WTC11 (cell line): ENCODE measurements at regions not wholly inside any gene's neighbourhood (a gene's known extent, or its start where the extent isn't known, plus 50 kb on each side); places are given as distances from the start of the nearest gene placed in this dataset.

Experiments
- ATAC-seq: fragments of 200-7000 bp; cut with Tn5 transposase; 2 replicates; pipeline ENCODE4 v1.10.0; 2021; ENCODE audit warnings: mild to moderate bottlenecking, moderate library complexity
- CTCF ChIA-PET: fragments of 300-600 bp; sonication (Branson Sonifier 250); formaldehyde crosslinking; loops from one replicate; lab custom pipeline; 2021; ENCODE audit warnings: antibody characterized with exemption; lab: Charles Lee
- POLR2A ChIA-PET: fragments of 350-600 bp; sonication (Branson Sonifier 250); formaldehyde crosslinking; loops from one replicate; lab custom pipeline; 2021; ENCODE audit warnings: antibody characterized with exemption; lab: Charles Lee
- DNase-seq: peaks from one replicate; pipeline ENCODE4 v3.0.0; 2021; ENCODE audit warnings: low spot score
- H3K27ac Mint-ChIP-seq: 2 replicates; pipeline ENCODE4 v1.8.0; 2021; ENCODE audit warnings: mixed read lengths
- H3K27me3 Mint-ChIP-seq: 2 replicates; pipeline ENCODE4 v1.8.0; 2021; ENCODE audit warnings: low read depth, mild to moderate bottlenecking, moderate library complexity, mixed read lengths
- H3K36me3 Mint-ChIP-seq: 2 replicates; pipeline ENCODE4 v1.8.0; 2021; ENCODE audit warnings: mixed read lengths
- H3K4me1 Mint-ChIP-seq: 2 replicates; pipeline ENCODE4 v1.8.0; 2022; ENCODE audit warnings: mixed read lengths
- H3K4me3 Mint-ChIP-seq: 2 replicates; pipeline ENCODE4 v1.8.0; 2021; ENCODE audit warnings: mild to moderate bottlenecking, moderate library complexity, mixed read lengths
- H3K9me3 Mint-ChIP-seq: 2 replicates; pipeline ENCODE4 v1.8.0; 2021; ENCODE audit warnings: mixed read lengths
- AR ChIP-seq: fragments of 250-450 bp; sonication (Bioruptor Pico); IDR thresholded peaks from 2 replicates; pipeline ENCODE4 v1.9.0; 2021; ENCODE audit warnings: mild to moderate bottlenecking
- ATF3 ChIP-seq: sonication (generic); formaldehyde crosslinking; conservative IDR thresholded peaks from 2 replicates; pipeline ENCODE4 v1.8.1; 2022; ENCODE audit warnings: mild to moderate bottlenecking, missing genetic modification reagents
- E2F1 ChIP-seq: sonication (generic); formaldehyde crosslinking; IDR thresholded peaks from 2 replicates; pipeline ENCODE4 v1.8.0; 2022; ENCODE audit warnings: mild to moderate bottlenecking, missing genetic modification reagents
- GABPB1 ChIP-seq: sonication (generic); formaldehyde crosslinking; IDR thresholded peaks from 2 replicates; pipeline ENCODE4 v1.8.1; 2023; ENCODE audit warnings: mild to moderate bottlenecking, missing genetic modification reagents
- GRHL2 ChIP-seq: fragments of 250-450 bp; sonication (Bioruptor Pico); IDR thresholded peaks from 2 replicates; pipeline ENCODE4 v1.8.0; 2022; ENCODE audit warnings: mild to moderate bottlenecking, moderate library complexity; ENCODE audit not compliant: insufficient replicate concordance, severe bottlenecking
- JUN ChIP-seq: sonication (generic); formaldehyde crosslinking; IDR thresholded peaks from 2 replicates; pipeline ENCODE4 v1.8.0; 2023; ENCODE audit warnings: mild to moderate bottlenecking, missing genetic modification reagents
- NR3C1 ChIP-seq: sonication (generic); formaldehyde crosslinking; conservative IDR thresholded peaks from 2 replicates; pipeline ENCODE4 v1.8.1; 2023; ENCODE audit warnings: low read depth, mild to moderate bottlenecking, missing genetic modification reagents
- TEAD4 ChIP-seq: sonication (generic); formaldehyde crosslinking; IDR thresholded peaks from 2 replicates; pipeline ENCODE4 v1.8.0; 2022; ENCODE audit warnings: mild to moderate bottlenecking, missing genetic modification reagents
- TP53 ChIP-seq: sonication (generic); formaldehyde crosslinking; IDR thresholded peaks from 2 replicates; pipeline ENCODE4 v1.8.1; 2023; ENCODE audit warnings: mild to moderate bottlenecking, missing genetic modification reagents
- ZNF232 ChIP-seq: sonication (generic); formaldehyde crosslinking; IDR thresholded peaks from 2 replicates; pipeline ENCODE4 v1.8.0; 2022; ENCODE audit warnings: mild to moderate bottlenecking, missing genetic modification reagents
- TF ChIP-seq, protein P1 (sequence below): sonication (generic); formaldehyde crosslinking; IDR thresholded peaks from 2 replicates; pipeline ENCODE4 v1.8.0; 2023; ENCODE audit warnings: mild to moderate bottlenecking, missing genetic modification reagents
- TF ChIP-seq, protein P2 (sequence below): sonication (generic); formaldehyde crosslinking; IDR thresholded peaks from 2 replicates; pipeline ENCODE4 v1.8.1; 2023; ENCODE audit warnings: mild to moderate bottlenecking, missing genetic modification reagents, borderline replicate concordance
- TF ChIP-seq, protein P3 (sequence below): fragments of 250-450 bp; sonication (Bioruptor Pico); IDR thresholded peaks from 2 replicates; pipeline ENCODE4 v1.9.0; 2021; ENCODE audit warnings: mild to moderate bottlenecking, borderline replicate concordance
- TF ChIP-seq, protein P4 (sequence below): sonication (generic); formaldehyde crosslinking; IDR thresholded peaks from 2 replicates; pipeline ENCODE4 v1.8.1; 2022; ENCODE audit warnings: low read depth, mild to moderate bottlenecking, moderate library complexity, missing genetic modification reagents, borderline replicate concordance

GRCh38 chr12:18863769-18864500, 126.0 kb downstream of the CAPZA3 start:
- TF ChIP-seq, protein P1, sequence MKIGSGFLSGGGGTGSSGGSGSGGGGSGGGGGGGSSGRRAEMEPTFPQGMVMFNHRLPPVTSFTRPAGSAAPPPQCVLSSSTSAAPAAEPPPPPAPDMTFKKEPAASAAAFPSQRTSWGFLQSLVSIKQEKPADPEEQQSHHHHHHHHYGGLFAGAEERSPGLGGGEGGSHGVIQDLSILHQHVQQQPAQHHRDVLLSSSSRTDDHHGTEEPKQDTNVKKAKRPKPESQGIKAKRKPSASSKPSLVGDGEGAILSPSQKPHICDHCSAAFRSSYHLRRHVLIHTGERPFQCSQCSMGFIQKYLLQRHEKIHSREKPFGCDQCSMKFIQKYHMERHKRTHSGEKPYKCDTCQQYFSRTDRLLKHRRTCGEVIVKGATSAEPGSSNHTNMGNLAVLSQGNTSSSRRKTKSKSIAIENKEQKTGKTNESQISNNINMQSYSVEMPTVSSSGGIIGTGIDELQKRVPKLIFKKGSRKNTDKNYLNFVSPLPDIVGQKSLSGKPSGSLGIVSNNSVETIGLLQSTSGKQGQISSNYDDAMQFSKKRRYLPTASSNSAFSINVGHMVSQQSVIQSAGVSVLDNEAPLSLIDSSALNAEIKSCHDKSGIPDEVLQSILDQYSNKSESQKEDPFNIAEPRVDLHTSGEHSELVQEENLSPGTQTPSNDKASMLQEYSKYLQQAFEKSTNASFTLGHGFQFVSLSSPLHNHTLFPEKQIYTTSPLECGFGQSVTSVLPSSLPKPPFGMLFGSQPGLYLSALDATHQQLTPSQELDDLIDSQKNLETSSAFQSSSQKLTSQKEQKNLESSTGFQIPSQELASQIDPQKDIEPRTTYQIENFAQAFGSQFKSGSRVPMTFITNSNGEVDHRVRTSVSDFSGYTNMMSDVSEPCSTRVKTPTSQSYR (CRISPR knock-in tag), result no peak
- no peak for TF ChIP-seq ATF3 (CRISPR knock-in tag)
- no peak for TF ChIP-seq NR3C1 (CRISPR knock-in tag)
- no peak for TF ChIP-seq E2F1 (CRISPR knock-in tag)
- TF ChIP-seq TP53 (CRISPR knock-in tag), result no peak
- TF ChIP-seq GRHL2 (CRISPR knock-in tag), result no peak
- TF ChIP-seq ZNF232 (CRISPR knock-in tag), result no peak
- TF ChIP-seq GABPB1, result no peak
- TF ChIP-seq AR (CRISPR knock-in tag), result no peak
- TF ChIP-seq, protein P2, sequence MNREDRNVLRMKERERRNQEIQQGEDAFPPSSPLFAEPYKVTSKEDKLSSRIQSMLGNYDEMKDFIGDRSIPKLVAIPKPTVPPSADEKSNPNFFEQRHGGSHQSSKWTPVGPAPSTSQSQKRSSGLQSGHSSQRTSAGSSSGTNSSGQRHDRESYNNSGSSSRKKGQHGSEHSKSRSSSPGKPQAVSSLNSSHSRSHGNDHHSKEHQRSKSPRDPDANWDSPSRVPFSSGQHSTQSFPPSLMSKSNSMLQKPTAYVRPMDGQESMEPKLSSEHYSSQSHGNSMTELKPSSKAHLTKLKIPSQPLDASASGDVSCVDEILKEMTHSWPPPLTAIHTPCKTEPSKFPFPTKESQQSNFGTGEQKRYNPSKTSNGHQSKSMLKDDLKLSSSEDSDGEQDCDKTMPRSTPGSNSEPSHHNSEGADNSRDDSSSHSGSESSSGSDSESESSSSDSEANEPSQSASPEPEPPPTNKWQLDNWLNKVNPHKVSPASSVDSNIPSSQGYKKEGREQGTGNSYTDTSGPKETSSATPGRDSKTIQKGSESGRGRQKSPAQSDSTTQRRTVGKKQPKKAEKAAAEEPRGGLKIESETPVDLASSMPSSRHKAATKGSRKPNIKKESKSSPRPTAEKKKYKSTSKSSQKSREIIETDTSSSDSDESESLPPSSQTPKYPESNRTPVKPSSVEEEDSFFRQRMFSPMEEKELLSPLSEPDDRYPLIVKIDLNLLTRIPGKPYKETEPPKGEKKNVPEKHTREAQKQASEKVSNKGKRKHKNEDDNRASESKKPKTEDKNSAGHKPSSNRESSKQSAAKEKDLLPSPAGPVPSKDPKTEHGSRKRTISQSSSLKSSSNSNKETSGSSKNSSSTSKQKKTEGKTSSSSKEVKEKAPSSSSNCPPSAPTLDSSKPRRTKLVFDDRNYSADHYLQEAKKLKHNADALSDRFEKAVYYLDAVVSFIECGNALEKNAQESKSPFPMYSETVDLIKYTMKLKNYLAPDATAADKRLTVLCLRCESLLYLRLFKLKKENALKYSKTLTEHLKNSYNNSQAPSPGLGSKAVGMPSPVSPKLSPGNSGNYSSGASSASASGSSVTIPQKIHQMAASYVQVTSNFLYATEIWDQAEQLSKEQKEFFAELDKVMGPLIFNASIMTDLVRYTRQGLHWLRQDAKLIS, result no peak
- TF ChIP-seq, protein P3, sequence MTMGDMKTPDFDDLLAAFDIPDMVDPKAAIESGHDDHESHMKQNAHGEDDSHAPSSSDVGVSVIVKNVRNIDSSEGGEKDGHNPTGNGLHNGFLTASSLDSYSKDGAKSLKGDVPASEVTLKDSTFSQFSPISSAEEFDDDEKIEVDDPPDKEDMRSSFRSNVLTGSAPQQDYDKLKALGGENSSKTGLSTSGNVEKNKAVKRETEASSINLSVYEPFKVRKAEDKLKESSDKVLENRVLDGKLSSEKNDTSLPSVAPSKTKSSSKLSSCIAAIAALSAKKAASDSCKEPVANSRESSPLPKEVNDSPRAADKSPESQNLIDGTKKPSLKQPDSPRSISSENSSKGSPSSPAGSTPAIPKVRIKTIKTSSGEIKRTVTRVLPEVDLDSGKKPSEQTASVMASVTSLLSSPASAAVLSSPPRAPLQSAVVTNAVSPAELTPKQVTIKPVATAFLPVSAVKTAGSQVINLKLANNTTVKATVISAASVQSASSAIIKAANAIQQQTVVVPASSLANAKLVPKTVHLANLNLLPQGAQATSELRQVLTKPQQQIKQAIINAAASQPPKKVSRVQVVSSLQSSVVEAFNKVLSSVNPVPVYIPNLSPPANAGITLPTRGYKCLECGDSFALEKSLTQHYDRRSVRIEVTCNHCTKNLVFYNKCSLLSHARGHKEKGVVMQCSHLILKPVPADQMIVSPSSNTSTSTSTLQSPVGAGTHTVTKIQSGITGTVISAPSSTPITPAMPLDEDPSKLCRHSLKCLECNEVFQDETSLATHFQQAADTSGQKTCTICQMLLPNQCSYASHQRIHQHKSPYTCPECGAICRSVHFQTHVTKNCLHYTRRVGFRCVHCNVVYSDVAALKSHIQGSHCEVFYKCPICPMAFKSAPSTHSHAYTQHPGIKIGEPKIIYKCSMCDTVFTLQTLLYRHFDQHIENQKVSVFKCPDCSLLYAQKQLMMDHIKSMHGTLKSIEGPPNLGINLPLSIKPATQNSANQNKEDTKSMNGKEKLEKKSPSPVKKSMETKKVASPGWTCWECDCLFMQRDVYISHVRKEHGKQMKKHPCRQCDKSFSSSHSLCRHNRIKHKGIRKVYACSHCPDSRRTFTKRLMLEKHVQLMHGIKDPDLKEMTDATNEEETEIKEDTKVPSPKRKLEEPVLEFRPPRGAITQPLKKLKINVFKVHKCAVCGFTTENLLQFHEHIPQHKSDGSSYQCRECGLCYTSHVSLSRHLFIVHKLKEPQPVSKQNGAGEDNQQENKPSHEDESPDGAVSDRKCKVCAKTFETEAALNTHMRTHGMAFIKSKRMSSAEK (CRISPR knock-in tag), result no peak
- TF ChIP-seq JUN (CRISPR knock-in tag), result no peak
- TF ChIP-seq, protein P4, sequence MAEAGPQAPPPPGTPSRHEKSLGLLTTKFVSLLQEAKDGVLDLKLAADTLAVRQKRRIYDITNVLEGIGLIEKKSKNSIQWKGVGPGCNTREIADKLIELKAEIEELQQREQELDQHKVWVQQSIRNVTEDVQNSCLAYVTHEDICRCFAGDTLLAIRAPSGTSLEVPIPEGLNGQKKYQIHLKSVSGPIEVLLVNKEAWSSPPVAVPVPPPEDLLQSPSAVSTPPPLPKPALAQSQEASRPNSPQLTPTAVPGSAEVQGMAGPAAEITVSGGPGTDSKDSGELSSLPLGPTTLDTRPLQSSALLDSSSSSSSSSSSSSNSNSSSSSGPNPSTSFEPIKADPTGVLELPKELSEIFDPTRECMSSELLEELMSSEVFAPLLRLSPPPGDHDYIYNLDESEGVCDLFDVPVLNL (CRISPR knock-in tag), result no peak
- no peak for TF ChIP-seq TEAD4 (CRISPR knock-in tag)
- peak overlapping the region; percentile 86 for H3K27ac Mint-ChIP-seq
- POLR2A ChIA-PET, result no interaction called here

More at GRCh38 chr12:18863769-18864500, 126.0 kb downstream of the CAPZA3 start:
- Mint-ChIP-seq H3K4me3 (no peak overlapping the region), H3K27me3 (no peaks in the 10 kb centered on the region), H3K9me3 (peaks cover 21% of the 10 kb centered on the region), H3K36me3 (peaks cover 11% of the 10 kb centered on the region), H3K4me1 (peaks cover 38% of the 10 kb centered on the region)
- CTCF ChIA-PET, result interaction anchor here (1.4 kb wide), 1 partner anchor 321 kb away, joined by 4 read pairs; no protein-coding TSS in a partner anchor
- DNase-seq, result no peak
- peak; percentile 70; the same call in 1 of the 2 replicates for ATAC-seq
